HG03457 (cell line): ENCODE measurements at regions not wholly inside any gene's neighbourhood (a gene's known extent, or its start where the extent isn't known, plus 50 kb on each side); places are given as distances from the start of the nearest gene placed in this dataset.

Experiments
- ATAC-seq: cut with Tn5 transposase; IDR thresholded peaks from one replicate; pipeline ENCODE4 v1.9.1; 2021; ENCODE audit warnings: moderate number of reproducible peaks; ENCODE audit not compliant: unreplicated experiment

- no peak for ATAC-seq
Observed at GRCh38 chr1:218967254-218967653, 206.4 kb upstream of the LYPLAL1 start.

- no peak for ATAC-seq
Observed at GRCh38 chr1:218967836-218968235, 205.8 kb upstream of the LYPLAL1 start.

GRCh38 chr1:218969006-218969405 lies 204.7 kb upstream of the LYPLAL1 start:
- ATAC-seq: no peak

- no peak for ATAC-seq
Observed at GRCh38 chr1:218970397-218970990, 203.2 kb upstream of the LYPLAL1 start.

- ATAC-seq: no peak
Observed at GRCh38 chr1:218971156-218971555, 202.5 kb upstream of the LYPLAL1 start.

GRCh38 chr1:218980881-218981280 lies 192.8 kb upstream of the LYPLAL1 start:
- no peak for ATAC-seq

GRCh38 chr1:218982482-218982881 lies 191.2 kb upstream of the LYPLAL1 start:
- ATAC-seq: no peak

- ATAC-seq: no peak
Observed at GRCh38 chr1:218983433-218983832, 190.2 kb upstream of the LYPLAL1 start.

- no peak for ATAC-seq
Observed at GRCh38 chr1:218983848-218984247, 189.8 kb upstream of the LYPLAL1 start.

- ATAC-seq: no peak
Observed at GRCh38 chr1:218985424-218985984, 188.2 kb upstream of the LYPLAL1 start.

GRCh38 chr1:218986816-218987215 lies 186.9 kb upstream of the LYPLAL1 start:
- no peak for ATAC-seq

GRCh38 chr1:218990019-218990418 lies 183.7 kb upstream of the LYPLAL1 start:
- ATAC-seq: no peak

GRCh38 chr1:218991089-218991488 lies 182.6 kb upstream of the LYPLAL1 start:
- ATAC-seq: no peak

- no peak for ATAC-seq
Observed at GRCh38 chr1:218994615-218995014, 179.1 kb upstream of the LYPLAL1 start.

- ATAC-seq: no peak
Observed at GRCh38 chr1:218995091-218995665, 178.5 kb upstream of the LYPLAL1 start.

GRCh38 chr1:218996362-218996761 lies 177.3 kb upstream of the LYPLAL1 start:
- no peak for ATAC-seq

GRCh38 chr1:219000005-219000404 lies 173.7 kb upstream of the LYPLAL1 start:
- no peak for ATAC-seq

GRCh38 chr1:219000631-219001030 lies 173.0 kb upstream of the LYPLAL1 start:
- ATAC-seq: no peak

GRCh38 chr1:219010720-219011119 lies 163.0 kb upstream of the LYPLAL1 start:
- no peak for ATAC-seq

GRCh38 chr1:219020386-219020785 lies 153.3 kb upstream of the LYPLAL1 start:
- no peak for ATAC-seq

GRCh38 chr1:219020846-219021245 lies 152.8 kb upstream of the LYPLAL1 start:
- no peak for ATAC-seq

- ATAC-seq: no peak
Observed at GRCh38 chr1:219027146-219027673, 146.5 kb upstream of the LYPLAL1 start.
